Heart left ventricle (tissue), 13 donors: ENCODE measurements at regions not wholly inside any gene's neighbourhood (a gene's known extent, or its start where the extent isn't known, plus 50 kb on each side); places are given as distances from the start of the nearest gene placed in this dataset.

Experiments
- CTCF ChIP-seq, 12 donors: fragments of 200-600 bp; sonication (generic) in 4 of 12; IDR thresholded peaks; one replicate each; pipeline versions ENCODE4 v1.5.0 to v1.8.0; 2018 to 2022; ENCODE audit warnings: antibody characterized with exemption in 12 of 12, mild to moderate bottlenecking in 5 of 12
- POLR2A ChIP-seq, 2 donors: fragments of 450-650 bp; IDR thresholded peaks; one replicate each; pipeline ENCODE4 v1.6.1; 2017; ENCODE audit warnings: antibody characterized with exemption in 2 of 2, mild to moderate bottlenecking in 2 of 2, moderate library complexity in 2 of 2
- donor health status: ischemic (EF 13 %, LVEDD 7.1; RV severe dilation, severe dysfunction).
- donor health status: DM: no; HTN: yes; CAD: no.
- donor health status: DM: no; HTN: no; CAD: no.
- donor health status: ischemic (EF 25% LVEDD 6.9; RV normal size, moderate dysfunction).
- donor health status: ischemic (EF 25% LVEDD 5.7; RV mildly dilated, moderate dysfunction).
- donor health status: ischemic (EF 35%, LVEDD 5.7; RV mildly dilated, moderate dysfunction).
- donor health status: nonischemic (EF 11% LVEDD 7.7; RV severe dilation, severe dysfunction).
- donor health status: DM: yes; HTN: yes; CAD: no.
- donor health status: PGD.
- donor health status: ischemic (EF 29% LVEDD 5.4; RV normal size, mild dysfunction).
- donor health status: nonischemic (EF 23%, LVEDD 6.1; RV moderate dilation, normal function).

GRCh38 chr12:4201333-4202100 is 72.0 kb upstream of the CCND2 start:
- no peak for TF ChIP-seq CTCF (IDR thresholded peaks at IDR 0.05)
- no peak for TF ChIP-seq POLR2A (IDR thresholded peaks at IDR 0.05)
